Tibial nerve (tissue), 4 donors: ENCODE measurements at regions not wholly inside any gene's neighbourhood (a gene's known extent, or its start where the extent isn't known, plus 50 kb on each side); places are given as distances from the start of the nearest gene placed in this dataset.
A peak's percentile ranks its signal among the peaks of the same experiment; 100 is the strongest.

Source experiments
- DNase-seq, 2 donors: peaks; one replicate each; pipeline ENCODE4 v3.0.0-alpha.2; 2019; ENCODE audit warnings: low spot score in 2 of 2
- H3K27ac ChIP-seq, 4 donors: fragments of 200-600 bp; sonication (generic) in 3 of 4; one replicate each; pipeline ENCODE4 v1.5.1; 2017 to 2019; ENCODE audit warnings: mild to moderate bottlenecking in 1 of 4
- H3K27me3 ChIP-seq, 2 donors: fragments of 200-600 bp; sonication (generic) in 1 of 2; one replicate each; pipeline versions ENCODE4 v1.5.1 to v1.6.0; 2017 to 2019
- H3K36me3 ChIP-seq, 3 donors: fragments of 200-600 bp; sonication (generic); one replicate each; pipeline ENCODE4 v1.5.1; 2018 to 2019
- H3K4me1 ChIP-seq, 4 donors: fragments of 200-600 bp; sonication (generic) in 3 of 4; one replicate each; pipeline ENCODE4 v1.5.1; 2017 to 2019
- H3K4me3 ChIP-seq, 4 donors: fragments of 200-600 bp; sonication (generic) in 3 of 4; one replicate each; pipeline ENCODE4 v1.5.1; 2017 to 2019; ENCODE audit warnings: mild to moderate bottlenecking in 1 of 4, moderate library complexity in 1 of 4
- H3K9me3 ChIP-seq, 4 donors: fragments of 200-600 bp; sonication (generic) in 3 of 4; one replicate each; pipeline ENCODE4 v1.5.1; 2017 to 2019
- EP300 ChIP-seq, 2 donors: sonication (generic); formaldehyde crosslinking; IDR thresholded peaks; one replicate each; pipeline ENCODE4 v1.6.1; 2017; ENCODE audit warnings: antibody characterized with exemption in 2 of 2, mild to moderate bottlenecking in 1 of 2
- POLR2A ChIP-seq, 2 donors: fragments of 450-650 bp; IDR thresholded peaks; one replicate each; pipeline ENCODE4 v1.6.1; 2017; ENCODE audit warnings: antibody characterized with exemption in 2 of 2, mild to moderate bottlenecking in 2 of 2, moderate library complexity in 2 of 2
- WGBS, 2 donors: methylation state at CpG; one replicate each; pipeline ENCODE4 v1.1.5; 2018; 5-methylcytosine and 5-hydroxymethylcytosine counted together
- TF ChIP-seq, protein P1 (sequence below), 5 experiments: fragments of 200-600 bp in 3 of 5; fragments of 450-650 bp in 2 of 5; sonication (generic) in 3 of 5; IDR thresholded peaks; one replicate each; pipeline ENCODE4 v1.5.1; 2016 to 2019; ENCODE audit warnings: antibody characterized with exemption in 5 of 5, mild to moderate bottlenecking in 3 of 5, moderate library complexity in 2 of 5

DNA sequence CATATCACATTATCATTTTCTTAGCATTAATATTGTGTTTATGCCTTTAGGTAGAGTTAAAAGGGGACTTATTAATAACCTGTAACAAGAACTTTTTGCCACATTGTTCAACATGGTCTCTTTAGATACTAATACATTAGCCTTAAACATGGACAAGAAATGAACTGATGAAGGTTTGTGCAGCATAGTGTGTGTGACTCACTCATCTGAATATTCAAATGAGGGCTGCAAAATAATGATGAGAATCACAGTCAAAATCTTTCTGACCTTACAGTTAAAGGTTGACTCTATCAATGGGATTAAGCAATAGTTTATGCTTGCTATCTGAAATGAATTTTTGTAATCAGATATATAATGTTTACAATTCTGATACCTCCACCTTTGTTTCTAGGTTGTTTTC lies 1189.3 kb upstream of the CITED2 start:
- H3K36me3 ChIP-seq, result no peaks in the 10 kb centered on the region
- TF ChIP-seq EP300 (IDR thresholded peaks at IDR 0.05) (no peak), POLR2A (IDR thresholded peaks at IDR 0.05) (no peak)
- TF ChIP-seq, protein P1, sequence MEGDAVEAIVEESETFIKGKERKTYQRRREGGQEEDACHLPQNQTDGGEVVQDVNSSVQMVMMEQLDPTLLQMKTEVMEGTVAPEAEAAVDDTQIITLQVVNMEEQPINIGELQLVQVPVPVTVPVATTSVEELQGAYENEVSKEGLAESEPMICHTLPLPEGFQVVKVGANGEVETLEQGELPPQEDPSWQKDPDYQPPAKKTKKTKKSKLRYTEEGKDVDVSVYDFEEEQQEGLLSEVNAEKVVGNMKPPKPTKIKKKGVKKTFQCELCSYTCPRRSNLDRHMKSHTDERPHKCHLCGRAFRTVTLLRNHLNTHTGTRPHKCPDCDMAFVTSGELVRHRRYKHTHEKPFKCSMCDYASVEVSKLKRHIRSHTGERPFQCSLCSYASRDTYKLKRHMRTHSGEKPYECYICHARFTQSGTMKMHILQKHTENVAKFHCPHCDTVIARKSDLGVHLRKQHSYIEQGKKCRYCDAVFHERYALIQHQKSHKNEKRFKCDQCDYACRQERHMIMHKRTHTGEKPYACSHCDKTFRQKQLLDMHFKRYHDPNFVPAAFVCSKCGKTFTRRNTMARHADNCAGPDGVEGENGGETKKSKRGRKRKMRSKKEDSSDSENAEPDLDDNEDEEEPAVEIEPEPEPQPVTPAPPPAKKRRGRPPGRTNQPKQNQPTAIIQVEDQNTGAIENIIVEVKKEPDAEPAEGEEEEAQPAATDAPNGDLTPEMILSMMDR (IDR thresholded peaks at IDR 0.05), result no peak
- no peak overlapping the region for H3K4me3 ChIP-seq
- peaks cover 0 to 22% (median 3%) of the 10 kb centered on the region in 4 donors for H3K4me1 ChIP-seq
- no peak overlapping the region for H3K27ac ChIP-seq
- H3K9me3 ChIP-seq, result no peaks in the 10 kb centered on the region
- no peak for DNase-seq
- H3K27me3 ChIP-seq, result no peaks in the 10 kb centered on the region

DNA sequence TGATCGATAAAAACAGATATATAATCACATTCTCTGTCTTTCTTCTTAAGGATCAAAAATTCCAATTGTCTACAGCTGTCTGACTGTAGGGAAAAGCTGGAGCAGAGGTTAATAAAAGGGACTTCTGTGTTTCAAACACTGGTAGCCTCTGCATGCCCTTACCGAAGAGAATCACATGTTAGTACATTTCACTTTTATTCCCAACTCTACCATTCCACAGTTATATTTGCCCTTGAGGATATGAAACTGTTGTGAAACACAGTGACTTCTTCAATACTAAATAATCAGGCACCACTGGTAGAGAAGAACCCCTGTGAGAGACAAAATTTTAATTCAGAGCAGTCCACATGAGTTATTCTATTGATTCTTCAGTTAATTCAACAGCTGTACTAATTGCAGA lies 1187.3 kb upstream of the CITED2 start:
- DNase-seq, result no peak
- H3K27ac ChIP-seq, result no peak overlapping the region
- no peaks in the 10 kb centered on the region for H3K9me3 ChIP-seq
- no peaks in the 10 kb centered on the region for H3K27me3 ChIP-seq
- TF ChIP-seq, protein P1 (IDR thresholded peaks at IDR 0.05), result no peak
- TF ChIP-seq EP300 (IDR thresholded peaks at IDR 0.05), result peak in 1 of 2 donors; percentile 10
- no peak for TF ChIP-seq POLR2A (IDR thresholded peaks at IDR 0.05)
- WGBS, 2 donors, result 51 to 72% methylated on average over 2 of the region's 2 CpGs
- peaks cover 0 to 14% (median under 1%) of the 10 kb centered on the region in 4 donors for H3K4me1 ChIP-seq
- no peak overlapping the region for H3K4me3 ChIP-seq
- no peaks in the 10 kb centered on the region for H3K36me3 ChIP-seq

GRCh38 chr6:140560671-140561070 lies 1186.2 kb upstream of the CITED2 start:
- 43 to 60% methylated on average over 1 of the region's 1 CpG for WGBS, 2 donors
- H3K9me3 ChIP-seq, result no peaks in the 10 kb centered on the region
- H3K27ac ChIP-seq, result no peak overlapping the region
- no peak overlapping the region for H3K4me3 ChIP-seq
- H3K4me1 ChIP-seq, result peaks cover 0 to 7% (median 0%) of the 10 kb centered on the region in 4 donors
- no peaks in the 10 kb centered on the region for H3K27me3 ChIP-seq
- H3K36me3 ChIP-seq, result no peaks in the 10 kb centered on the region
- TF ChIP-seq POLR2A (IDR thresholded peaks at IDR 0.05) (no peak), EP300 (IDR thresholded peaks at IDR 0.05) (no peak)
- TF ChIP-seq, protein P1 (IDR thresholded peaks at IDR 0.05), result no peak
- DNase-seq, result no peak

DNA sequence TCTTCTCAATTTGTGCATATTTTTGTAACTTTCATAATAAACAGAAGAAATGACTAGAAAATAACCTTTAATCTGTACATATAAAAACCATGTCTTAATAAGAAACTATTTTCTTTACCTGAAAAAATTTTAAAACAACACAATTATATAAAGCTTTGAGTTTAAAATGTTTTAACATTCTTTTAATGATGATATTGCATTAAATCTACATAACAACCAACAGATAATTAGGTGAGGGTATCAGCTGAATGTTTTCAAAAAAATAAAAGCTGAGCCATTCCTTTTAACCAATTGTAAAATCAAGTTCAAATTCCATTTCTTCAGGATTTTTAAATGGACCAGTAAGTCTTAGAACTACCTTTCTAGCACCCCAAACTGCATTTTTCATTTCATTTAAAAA lies 1185.0 kb upstream of the CITED2 start:
- H3K36me3 ChIP-seq, result no peaks in the 10 kb centered on the region
- no peaks in the 10 kb centered on the region for H3K9me3 ChIP-seq
- H3K4me1 ChIP-seq, result peaks cover 0 to 7% (median 0%) of the 10 kb centered on the region in 4 donors
- H3K27ac ChIP-seq, result no peak overlapping the region
- DNase-seq, result no peak
- no peaks in the 10 kb centered on the region for H3K27me3 ChIP-seq
- H3K4me3 ChIP-seq, result no peak overlapping the region
- no peak for TF ChIP-seq EP300 (IDR thresholded peaks at IDR 0.05)
- no peak for TF ChIP-seq POLR2A (IDR thresholded peaks at IDR 0.05)
- TF ChIP-seq, protein P1 (IDR thresholded peaks at IDR 0.05), result no peak

GRCh38 chr6:140554421-140554820 lies 1180.0 kb upstream of the CITED2 start:
- Histone ChIP-seq H3K4me1 (no peaks in the 10 kb centered on the region), H3K9me3 (no peaks in the 10 kb centered on the region), H3K27me3 (no peaks in the 10 kb centered on the region), H3K36me3 (no peaks in the 10 kb centered on the region), H3K27ac (no peak overlapping the region), H3K4me3 (no peak overlapping the region)
- DNase-seq, result no peak
- WGBS, 2 donors, result 100% methylated on average over 1 to 2 of the region's 2 CpGs
- no peak for TF ChIP-seq POLR2A (IDR thresholded peaks at IDR 0.05)

DNA sequence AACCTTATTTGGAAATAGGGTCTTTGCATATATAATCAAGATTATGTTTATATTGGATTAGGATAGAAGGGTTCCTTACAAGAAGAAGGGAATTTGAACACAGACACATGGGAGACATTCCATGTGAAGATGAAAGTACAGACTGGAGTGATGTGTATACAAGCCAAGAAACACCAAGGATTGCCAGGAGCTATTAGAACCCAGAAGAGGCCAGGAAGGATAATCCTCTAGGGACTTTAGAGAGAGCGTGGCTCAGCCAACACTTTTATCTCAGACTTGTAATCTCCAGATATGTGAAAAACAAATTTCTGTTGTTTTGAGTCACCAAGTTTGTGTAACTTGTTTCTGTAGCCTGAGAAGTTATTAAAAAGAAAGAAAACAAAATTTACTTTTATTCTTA lies 1173.9 kb upstream of the CITED2 start:
- DNase-seq, result no peak
- H3K36me3 ChIP-seq, result no peaks in the 10 kb centered on the region
- TF ChIP-seq EP300 (IDR thresholded peaks at IDR 0.05), result no peak
- no peak for TF ChIP-seq POLR2A (IDR thresholded peaks at IDR 0.05)
- TF ChIP-seq, protein P1 (IDR thresholded peaks at IDR 0.05), result no peak
- H3K4me1 ChIP-seq, result no peaks in the 10 kb centered on the region
- no peak overlapping the region for H3K27ac ChIP-seq
- no peaks in the 10 kb centered on the region for H3K9me3 ChIP-seq
- H3K27me3 ChIP-seq, result no peaks in the 10 kb centered on the region
- no peak overlapping the region for H3K4me3 ChIP-seq
- 59 to 63% methylated on average over 1 of the region's 1 CpG for WGBS, 2 donors
